Prostate gland (tissue), 2 donors: ENCODE measurements at regions not wholly inside any gene's neighbourhood (a gene's known extent, or its start where the extent isn't known, plus 50 kb on each side); places are given as distances from the start of the nearest gene placed in this dataset.

Experiments used
- DNase-seq: peaks from one replicate; pipeline ENCODE4 v3.0.0-alpha.2; 2019; ENCODE audit warnings: low spot score
- H3K27ac ChIP-seq, 2 donors: fragments of 200-600 bp; sonication (generic); 2 replicates each; pipeline ENCODE4 v1.5.1; 2017 to 2019
- H3K27me3 ChIP-seq: fragments of 200-600 bp; sonication (generic); replicated peaks from 2 replicates; pipeline ENCODE4 v1.5.1; 2019; ENCODE audit not compliant: insufficient read depth
- H3K36me3 ChIP-seq, 2 donors: fragments of 200-600 bp; sonication (generic); 1 replicate in 1 of 2; 2 replicates in 1 of 2; pipeline versions ENCODE4 v1.5.1 to v1.8.1; 2017 to 2019
- H3K4me1 ChIP-seq: fragments of 200-600 bp; sonication (generic); replicated peaks from 2 replicates; pipeline ENCODE4 v1.5.1; 2019
- H3K4me3 ChIP-seq, 2 donors: fragments of 200-600 bp; sonication (generic); 2 replicates each; pipeline ENCODE4 v1.5.1; 2017 to 2019
- H3K9me3 ChIP-seq: fragments of 200-600 bp; sonication (generic); 2 replicates; pipeline ENCODE4 v1.5.1; 2017
- CTCF ChIP-seq, 4 experiments: fragments of 200-600 bp in 2 of 4; fragments of 450-650 bp in 2 of 4; sonication (generic) in 2 of 4; IDR thresholded peaks; 1 replicate in 3 of 4; 2 replicates in 1 of 4; pipeline ENCODE4 v1.5.1; 2016 to 2019; ENCODE audit warnings: antibody characterized with exemption in 4 of 4, mild to moderate bottlenecking in 2 of 4, moderate library complexity in 2 of 4
- POLR2A ChIP-seq: fragments of 450-650 bp; IDR thresholded peaks from one replicate; pipeline ENCODE4 v1.6.1; 2016; ENCODE audit warnings: antibody characterized with exemption, mild to moderate bottlenecking
- POLR2AphosphoS5 ChIP-seq: sonication (generic); formaldehyde crosslinking; IDR thresholded peaks from one replicate; pipeline ENCODE4 v1.6.1; 2017; ENCODE audit warnings: antibody characterized with exemption
- WGBS: methylation state at CpG from one replicate; pipeline ENCODE4 v1.1.5; 2018; 5-methylcytosine and 5-hydroxymethylcytosine counted together
- intact Hi-C: fragments of 100-400 bp; cut with DNase I; formaldehyde crosslinking; loops from one replicate; pipeline ENCODE4 v1.14.2; 2022

GRCh38 chr5:158270996-158271554 lies 412.1 kb upstream of the CLINT1 start:
- 53% methylated on average over 2 of the region's 2 CpGs for WGBS
- Histone ChIP-seq H3K4me3 (no peak overlapping the region), H3K36me3 (no peaks in the 10 kb centered on the region), H3K4me1 (no peaks in the 10 kb centered on the region), H3K27me3 (no peaks in the 10 kb centered on the region), H3K27ac (no peak overlapping the region), H3K9me3 (no peaks in the 10 kb centered on the region)
- DNase-seq, result no peak
- intact Hi-C loops, result no loop called here
- TF ChIP-seq POLR2AphosphoS5, result no peak
- TF ChIP-seq CTCF (IDR thresholded peaks at IDR 0.05), result no peak
- no peak for TF ChIP-seq POLR2A

GRCh38 chr5:158268286-158268685 lies 409.3 kb upstream of the CLINT1 start:
- Histone ChIP-seq H3K36me3 (no peaks in the 10 kb centered on the region), H3K4me3 (no peak overlapping the region), H3K27ac (no peak overlapping the region), H3K27me3 (no peaks in the 10 kb centered on the region), H3K4me1 (no peaks in the 10 kb centered on the region), H3K9me3 (no peaks in the 10 kb centered on the region)
- 80% methylated on average over 8 of the region's 8 CpGs for WGBS
- DNase-seq, result no peak
- intact Hi-C loops, result no loop called here
- no peak for TF ChIP-seq POLR2AphosphoS5
- no peak for TF ChIP-seq CTCF (IDR thresholded peaks at IDR 0.05)
- no peak for TF ChIP-seq POLR2A

- Histone ChIP-seq H3K36me3 (no peaks in the 10 kb centered on the region), H3K27ac (no peak overlapping the region), H3K4me1 (no peaks in the 10 kb centered on the region), H3K4me3 (no peak overlapping the region), H3K27me3 (no peaks in the 10 kb centered on the region), H3K9me3 (no peaks in the 10 kb centered on the region)
- WGBS, result 91% methylated on average over 2 of the region's 2 CpGs
- intact Hi-C loops, result no loop called here
- DNase-seq, result no peak
- TF ChIP-seq POLR2AphosphoS5, result no peak
- no peak for TF ChIP-seq POLR2A
- no peak for TF ChIP-seq CTCF (IDR thresholded peaks at IDR 0.05)
Observed at GRCh38 chr5:158267228-158267627, 408.3 kb upstream of the CLINT1 start.

GRCh38 chr5:158265931-158266700 lies 407.2 kb upstream of the CLINT1 start:
- DNase-seq, result no peak
- intact Hi-C loops, result no loop called here
- no peaks in the 10 kb centered on the region for H3K36me3 ChIP-seq
- no peak overlapping the region for H3K4me3 ChIP-seq
- no peaks in the 10 kb centered on the region for H3K27me3 ChIP-seq
- TF ChIP-seq POLR2AphosphoS5, result no peak
- no peak for TF ChIP-seq CTCF (IDR thresholded peaks at IDR 0.05)
- TF ChIP-seq POLR2A, result no peak
- H3K27ac ChIP-seq, result no peak overlapping the region
- WGBS, result 41% methylated on average over 4 of the region's 4 CpGs
- H3K9me3 ChIP-seq, result no peaks in the 10 kb centered on the region
- H3K4me1 ChIP-seq, result no peaks in the 10 kb centered on the region

GRCh38 chr5:158265346-158265745 lies 406.4 kb upstream of the CLINT1 start:
- H3K36me3 ChIP-seq, result no peaks in the 10 kb centered on the region
- DNase-seq, result no peak
- TF ChIP-seq POLR2AphosphoS5, result no peak
- TF ChIP-seq CTCF (IDR thresholded peaks at IDR 0.05), result no peak
- no peak for TF ChIP-seq POLR2A
- H3K27ac ChIP-seq, result no peak overlapping the region
- intact Hi-C loops, result no loop called here
- H3K27me3 ChIP-seq, result no peaks in the 10 kb centered on the region
- no peaks in the 10 kb centered on the region for H3K4me1 ChIP-seq
- no peaks in the 10 kb centered on the region for H3K9me3 ChIP-seq
- H3K4me3 ChIP-seq, result no peak overlapping the region
